H1 (cell line): ENCODE measurements at regions not wholly inside any gene's neighbourhood (a gene's known extent, or its start where the extent isn't known, plus 50 kb on each side); places are given as distances from the start of the nearest gene placed in this dataset.

Source experiments
- BACH1 ChIP-seq: IDR thresholded peaks from 2 replicates; pipeline ENCODE4 v1.6.1; 2012; ENCODE audit warnings: low read length, improper control_type of control experiment
- BCL11A ChIP-seq, 2 experiments: IDR thresholded peaks; one replicate each; pipeline ENCODE4 v1.6.1; 2011; ENCODE audit warnings: low read depth in 2 of 2, low read length in 2 of 2, mild to moderate bottlenecking in 2 of 2
- CTBP2 ChIP-seq: IDR thresholded peaks from 2 replicates; pipeline ENCODE4 v1.7.0; 2011; ENCODE audit warnings: borderline replicate concordance, mild to moderate bottlenecking, moderate library complexity, mixed read lengths, low read length; ENCODE audit not compliant: insufficient read depth, insufficient read length
- EGR1 ChIP-seq: IDR thresholded peaks from 2 replicates; pipeline ENCODE4 v1.6.1; 2011; ENCODE audit warnings: low read depth, low read length, borderline replicate concordance
- EZH2 ChIP-seq: fragments of 200-600 bp; sonication (generic); IDR thresholded peaks from 2 replicates; pipeline ENCODE4 v1.7.1; 2012; ENCODE audit warnings: low read depth, mild to moderate bottlenecking, moderate library complexity, low read length, inconsistent platforms; ENCODE audit not compliant: severe bottlenecking
- GTF2F1 ChIP-seq: IDR thresholded peaks from 2 replicates; pipeline ENCODE4 v1.6.1; 2012; ENCODE audit warnings: low read depth, low read length, improper control_type of control experiment, borderline replicate concordance
- HDAC2 ChIP-seq, 2 experiments: fragments of 300-600 bp in 1 of 2; sonication (generic) in 1 of 2; IDR thresholded peaks; 2 replicates each; pipeline ENCODE4 v1.6.1; 2011 to 2012; ENCODE audit warnings: low read depth in 2 of 2, low read length in 2 of 2, mild to moderate bottlenecking in 2 of 2, moderate library complexity in 2 of 2, borderline replicate concordance in 1 of 2, inconsistent platforms in 1 of 2
- JUND ChIP-seq: IDR thresholded peaks from 2 replicates; pipeline ENCODE4 v1.6.1; 2011; ENCODE audit warnings: mild to moderate bottlenecking, improper control_type of control experiment, low read length
- MAFK ChIP-seq: IDR thresholded peaks from 2 replicates; pipeline ENCODE4 v1.6.1; 2012; ENCODE audit warnings: low read depth, mild to moderate bottlenecking, improper control_type of control experiment, low read length
- MAX ChIP-seq: IDR thresholded peaks from 2 replicates; pipeline ENCODE4 v1.6.1; 2012; ENCODE audit warnings: inconsistent platforms
- POLR2AphosphoS5 ChIP-seq: IDR thresholded peaks from 2 replicates; pipeline ENCODE4 v1.6.1; 2011; ENCODE audit warnings: low read depth, low read length
- TAF1 ChIP-seq: IDR thresholded peaks from 2 replicates; pipeline ENCODE4 v1.6.1; 2011; ENCODE audit warnings: mild to moderate bottlenecking, low read depth, low read length
- TEAD4 ChIP-seq: IDR thresholded peaks from 2 replicates; pipeline ENCODE4 v1.6.1; 2012; ENCODE audit warnings: low read depth, low read length, inconsistent platforms, mixed read lengths

- TF ChIP-seq JUND, result no peak; the same call in 1 of the 2 replicates
- TF ChIP-seq TAF1, result no peak
- no peak for TF ChIP-seq MAX
- TF ChIP-seq MAFK, result peak; percentile 84
- TF ChIP-seq BCL11A (IDR thresholded peaks at IDR 0.05; ENCODE audit: low read depth in 2 of 2, low read length in 2 of 2), result no peak
- no peak for TF ChIP-seq BACH1
- TF ChIP-seq GTF2F1, result no peak
- no peak for TF ChIP-seq POLR2AphosphoS5
- TF ChIP-seq HDAC2 (IDR thresholded peaks at IDR 0.05; ENCODE audit: borderline replicate concordance in 1 of 2, low read depth in 2 of 2, low read length in 2 of 2), result peak in 1 of 2 experiments; percentile 27; a peak in 1 of 4 replicates
- TF ChIP-seq CTBP2, result no peak
- TF ChIP-seq EZH2, result no peak
- TF ChIP-seq TEAD4, result no peak
- no peak for TF ChIP-seq EGR1
Measured at GRCh38 chr21:15441060-15441493, 288.7 kb upstream of the USP25 start (continued).
